Vagina (tissue), 2 donors: ENCODE measurements at regions not wholly inside any gene's neighbourhood (a gene's known extent, or its start where the extent isn't known, plus 50 kb on each side); places are given as distances from the start of the nearest gene placed in this dataset.

Source experiments
- DNase-seq, 2 donors: peaks; one replicate each; pipeline ENCODE4 v3.0.0-alpha.2; 2017; ENCODE audit errors: extremely low spot score in 2 of 2
- H3K27ac ChIP-seq: fragments of 200-600 bp; sonication (generic); one replicate; pipeline ENCODE4 v1.5.1; 2019
- H3K27me3 ChIP-seq: fragments of 200-600 bp; sonication (generic); one replicate; pipeline ENCODE4 v1.5.1; 2019
- H3K36me3 ChIP-seq, 2 donors: fragments of 200-600 bp; sonication (generic); one replicate each; pipeline ENCODE4 v1.5.1; 2017 to 2019
- H3K4me1 ChIP-seq: fragments of 200-600 bp; sonication (generic); one replicate; pipeline ENCODE4 v1.5.1; 2019
- H3K4me3 ChIP-seq, 2 donors: fragments of 200-600 bp; sonication (generic); 1 replicate in 1 of 2; 2 replicates in 1 of 2; pipeline ENCODE4 v1.5.1; 2016 to 2019
- H3K9me3 ChIP-seq: fragments of 200-600 bp; sonication (generic); one replicate; pipeline ENCODE4 v1.5.1; 2019
- POLR2A ChIP-seq, 2 donors: fragments of 450-650 bp; IDR thresholded peaks; one replicate each; pipeline ENCODE4 v1.6.1; 2017; ENCODE audit warnings: antibody characterized with exemption in 2 of 2, mild to moderate bottlenecking in 2 of 2, moderate library complexity in 2 of 2
- POLR2AphosphoS5 ChIP-seq, 2 donors: sonication (generic); formaldehyde crosslinking; IDR thresholded peaks; one replicate each; pipeline ENCODE4 v1.9.0; 2017; ENCODE audit warnings: antibody characterized with exemption in 2 of 2, mild to moderate bottlenecking in 2 of 2, low read depth in 1 of 2; ENCODE audit not compliant: insufficient read depth in 1 of 2
- intact Hi-C: fragments of 100-400 bp; cut with DNase I; formaldehyde crosslinking; loops from one replicate; pipeline ENCODE4 v1.15.1; 2023
- TF ChIP-seq, protein P1 (sequence below), 3 experiments: fragments of 450-650 bp in 2 of 3; fragments of 200-600 bp in 1 of 3; sonication (generic) in 1 of 3; IDR thresholded peaks; one replicate each; pipeline ENCODE4 v1.5.1; 2017 to 2019; ENCODE audit warnings: antibody characterized with exemption in 3 of 3, mild to moderate bottlenecking in 2 of 3, moderate library complexity in 2 of 3

DNA sequence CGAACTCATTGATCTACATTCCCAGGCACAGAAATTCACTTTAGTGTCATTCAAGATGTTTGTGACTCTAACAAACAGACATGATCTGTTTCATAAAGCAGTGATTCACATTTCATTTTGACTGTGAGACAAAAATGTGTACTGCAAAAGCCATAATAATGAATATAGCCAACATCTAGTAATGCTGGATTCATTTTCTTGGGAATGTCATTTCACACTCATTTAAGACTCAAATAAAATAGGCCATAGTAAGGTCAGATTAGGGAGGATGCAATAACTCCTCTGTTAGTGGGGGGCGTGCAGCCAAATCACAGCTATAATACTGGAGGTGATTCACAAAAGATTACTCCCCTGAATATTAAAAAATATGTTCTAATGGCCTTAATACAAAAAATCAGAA lies 566.6 kb upstream of the ZWINT start:
- Histone ChIP-seq H3K27me3 (no peaks in the 10 kb centered on the region), H3K27ac (no peak overlapping the region), H3K4me3 (no peak overlapping the region), H3K4me1 (no peaks in the 10 kb centered on the region), H3K9me3 (no peaks in the 10 kb centered on the region), H3K36me3 (no peaks in the 10 kb centered on the region)
- no peak for DNase-seq
- TF ChIP-seq POLR2A (IDR thresholded peaks at IDR 0.05) (no peak), POLR2AphosphoS5 (IDR thresholded peaks at IDR 0.05; ENCODE audit: insufficient read depth in 1 of 2, low read depth in 1 of 2) (no peak)
- TF ChIP-seq, protein P1, sequence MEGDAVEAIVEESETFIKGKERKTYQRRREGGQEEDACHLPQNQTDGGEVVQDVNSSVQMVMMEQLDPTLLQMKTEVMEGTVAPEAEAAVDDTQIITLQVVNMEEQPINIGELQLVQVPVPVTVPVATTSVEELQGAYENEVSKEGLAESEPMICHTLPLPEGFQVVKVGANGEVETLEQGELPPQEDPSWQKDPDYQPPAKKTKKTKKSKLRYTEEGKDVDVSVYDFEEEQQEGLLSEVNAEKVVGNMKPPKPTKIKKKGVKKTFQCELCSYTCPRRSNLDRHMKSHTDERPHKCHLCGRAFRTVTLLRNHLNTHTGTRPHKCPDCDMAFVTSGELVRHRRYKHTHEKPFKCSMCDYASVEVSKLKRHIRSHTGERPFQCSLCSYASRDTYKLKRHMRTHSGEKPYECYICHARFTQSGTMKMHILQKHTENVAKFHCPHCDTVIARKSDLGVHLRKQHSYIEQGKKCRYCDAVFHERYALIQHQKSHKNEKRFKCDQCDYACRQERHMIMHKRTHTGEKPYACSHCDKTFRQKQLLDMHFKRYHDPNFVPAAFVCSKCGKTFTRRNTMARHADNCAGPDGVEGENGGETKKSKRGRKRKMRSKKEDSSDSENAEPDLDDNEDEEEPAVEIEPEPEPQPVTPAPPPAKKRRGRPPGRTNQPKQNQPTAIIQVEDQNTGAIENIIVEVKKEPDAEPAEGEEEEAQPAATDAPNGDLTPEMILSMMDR (IDR thresholded peaks at IDR 0.05) = no peak
- intact Hi-C loops = no loop called here

DNA sequence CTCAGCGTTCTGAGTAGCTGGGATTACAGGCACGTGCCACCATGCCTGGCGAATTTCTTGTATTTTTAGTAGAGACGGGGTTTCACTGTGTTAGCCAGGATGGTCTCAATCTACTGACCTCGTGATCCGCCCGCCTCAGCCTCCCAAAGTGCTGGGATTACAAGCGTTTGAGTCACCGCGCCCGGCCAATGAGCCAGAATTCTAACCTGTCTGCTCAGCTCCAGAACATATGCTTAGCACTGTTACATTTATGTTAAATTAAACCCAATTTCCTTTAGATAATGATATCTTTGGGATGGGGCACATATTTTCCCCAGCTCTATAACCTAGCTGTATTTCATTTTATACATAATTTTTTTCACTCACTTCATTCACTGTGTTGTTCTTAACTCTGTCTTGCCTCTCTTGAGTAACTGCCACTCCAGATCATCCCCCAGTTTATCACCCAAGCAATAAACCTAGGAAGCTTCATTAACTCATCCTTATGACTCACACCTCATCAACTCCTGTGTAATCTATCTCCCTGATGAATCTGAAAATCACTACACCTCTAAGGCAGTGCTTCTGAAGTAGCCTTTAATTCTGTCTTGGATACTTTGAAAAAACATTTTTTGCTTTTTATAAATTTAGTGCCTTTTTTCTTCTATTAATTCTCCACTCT lies 559.7 kb upstream of the ZWINT start:
- TF ChIP-seq, protein P1 (IDR thresholded peaks at IDR 0.05) = no peak
- TF ChIP-seq POLR2AphosphoS5 (IDR thresholded peaks at IDR 0.05; ENCODE audit: insufficient read depth in 1 of 2, low read depth in 1 of 2) (no peak), POLR2A (IDR thresholded peaks at IDR 0.05) (no peak)
- Histone ChIP-seq H3K27me3 (no peaks in the 10 kb centered on the region), H3K36me3 (no peaks in the 10 kb centered on the region), H3K9me3 (no peaks in the 10 kb centered on the region), H3K4me1 (no peaks in the 10 kb centered on the region), H3K4me3 (no peak overlapping the region), H3K27ac (no peak overlapping the region)
- intact Hi-C loops = no loop called here
- DNase-seq = no peak

DNA sequence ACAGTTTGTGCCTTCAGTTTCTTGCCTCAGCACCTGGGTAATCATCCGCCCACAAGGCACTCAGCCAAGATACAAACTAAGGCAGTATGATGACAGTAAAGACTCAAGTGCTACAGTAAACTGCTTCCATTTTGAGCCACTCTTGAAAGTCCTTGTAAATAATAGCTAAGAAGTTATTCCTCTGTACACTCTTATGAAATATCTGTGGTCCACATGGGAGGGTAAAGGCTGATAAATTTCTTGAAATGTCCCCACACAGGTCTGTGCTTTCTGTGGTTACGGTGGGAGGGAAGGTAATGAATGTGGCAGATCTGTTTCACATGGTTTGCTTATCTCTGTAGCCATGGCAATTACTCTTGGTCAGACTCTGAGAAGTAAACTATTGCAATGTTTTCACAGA lies 551.0 kb upstream of the ZWINT start:
- H3K36me3 ChIP-seq = no peaks in the 10 kb centered on the region
- H3K27ac ChIP-seq = no peak overlapping the region
- no peaks in the 10 kb centered on the region for H3K4me1 ChIP-seq
- TF ChIP-seq POLR2AphosphoS5 (IDR thresholded peaks at IDR 0.05; ENCODE audit: insufficient read depth in 1 of 2, low read depth in 1 of 2) (no peak), POLR2A (IDR thresholded peaks at IDR 0.05) (no peak)
- TF ChIP-seq, protein P1 (IDR thresholded peaks at IDR 0.05) = no peak
- no peaks in the 10 kb centered on the region for H3K27me3 ChIP-seq
- no peaks in the 10 kb centered on the region for H3K9me3 ChIP-seq
- intact Hi-C loops = no loop called here
- no peak overlapping the region for H3K4me3 ChIP-seq
- DNase-seq = no peak

DNA sequence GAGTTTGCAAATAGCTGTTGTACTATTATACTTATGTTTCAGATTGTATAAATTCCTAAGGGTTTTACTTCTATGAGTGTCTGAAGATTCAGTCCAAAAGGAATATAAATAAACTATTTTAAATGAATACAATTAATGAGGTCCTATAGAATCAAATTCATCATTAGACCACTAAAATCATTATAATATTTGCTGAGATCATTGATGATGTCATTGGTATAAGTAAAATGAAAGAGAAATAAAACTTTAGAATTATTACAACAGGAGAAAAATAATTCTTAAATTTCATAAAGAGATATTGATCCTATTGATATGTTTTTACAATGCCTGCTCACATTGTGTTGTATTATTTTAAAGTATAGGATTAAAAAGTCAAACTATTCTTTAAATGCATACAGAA lies 544.0 kb upstream of the ZWINT start:
- H3K27me3 ChIP-seq = no peaks in the 10 kb centered on the region
- H3K27ac ChIP-seq = no peak overlapping the region
- H3K4me1 ChIP-seq = no peaks in the 10 kb centered on the region
- DNase-seq = no peak
- intact Hi-C loops = no loop called here
- TF ChIP-seq, protein P1 (IDR thresholded peaks at IDR 0.05) = no peak
- TF ChIP-seq POLR2AphosphoS5 (IDR thresholded peaks at IDR 0.05; ENCODE audit: insufficient read depth in 1 of 2, low read depth in 1 of 2) (no peak), POLR2A (IDR thresholded peaks at IDR 0.05) (no peak)
- H3K4me3 ChIP-seq = no peak overlapping the region
- H3K9me3 ChIP-seq = no peaks in the 10 kb centered on the region
- H3K36me3 ChIP-seq = no peaks in the 10 kb centered on the region

GRCh38 chr10:56902554-56902953 lies 541.5 kb upstream of the ZWINT start:
- H3K36me3 ChIP-seq = no peaks in the 10 kb centered on the region
- intact Hi-C loops = no loop called here
- H3K4me3 ChIP-seq = no peak overlapping the region
- H3K9me3 ChIP-seq = no peaks in the 10 kb centered on the region
- no peak for DNase-seq
- H3K27me3 ChIP-seq = no peaks in the 10 kb centered on the region
- H3K27ac ChIP-seq = no peak overlapping the region
- no peaks in the 10 kb centered on the region for H3K4me1 ChIP-seq
- TF ChIP-seq POLR2AphosphoS5 (IDR thresholded peaks at IDR 0.05; ENCODE audit: insufficient read depth in 1 of 2, low read depth in 1 of 2) = no peak
